Esophagus (tissue), 2 donors: ENCODE measurements at regions not wholly inside any gene's neighbourhood (a gene's known extent, or its start where the extent isn't known, plus 50 kb on each side); places are given as distances from the start of the nearest gene placed in this dataset.

Experiments used
- H3K27ac ChIP-seq, 2 donors: one replicate each; pipeline ENCODE4 v1.5.1; 2013; ENCODE audit warnings: low read depth in 2 of 2, mild to moderate bottlenecking in 2 of 2, inconsistent platforms in 1 of 2, low read length in 1 of 2, moderate library complexity in 1 of 2
- H3K27me3 ChIP-seq, 2 donors: one replicate each; pipeline ENCODE4 v1.6.1; 2013; ENCODE audit warnings: low read length in 2 of 2, control low read depth in 1 of 2, mild to moderate bottlenecking in 1 of 2; ENCODE audit not compliant: insufficient read depth in 2 of 2, control insufficient read depth in 1 of 2
- H3K36me3 ChIP-seq, 2 donors: one replicate each; pipeline ENCODE4 v1.6.1; 2013; ENCODE audit warnings: low read length in 1 of 2; ENCODE audit not compliant: control insufficient read depth in 2 of 2, insufficient read depth in 2 of 2
- H3K4me1 ChIP-seq, 2 donors: one replicate each; pipeline ENCODE4 v1.6.1; 2013; ENCODE audit warnings: low read length in 1 of 2; ENCODE audit not compliant: control insufficient read depth in 2 of 2, insufficient read depth in 2 of 2
- H3K4me3 ChIP-seq, 2 donors: one replicate each; pipeline ENCODE4 v1.5.1; 2013; ENCODE audit warnings: low read length in 2 of 2, mild to moderate bottlenecking in 2 of 2, low read depth in 1 of 2, moderate library complexity in 1 of 2
- H3K9me3 ChIP-seq, 2 donors: one replicate each; pipeline ENCODE4 v1.6.1; 2013; ENCODE audit warnings: mild to moderate bottlenecking in 2 of 2, low read depth in 1 of 2, low read length in 1 of 2, moderate library complexity in 1 of 2; ENCODE audit not compliant: control insufficient read depth in 2 of 2, insufficient read depth in 1 of 2
- WGBS, 2 donors: extraction: QIAGEN DNeasy Blood & Tissue Kit; methylation state at CpG; one replicate each; pipeline ENCODE4 v1.1.7; 2013; 5-methylcytosine and 5-hydroxymethylcytosine counted together
- donor health status: healthy with polysubstance abuse.
- donor health status: Bipolar disorder and iron deficiency.

DNA sequence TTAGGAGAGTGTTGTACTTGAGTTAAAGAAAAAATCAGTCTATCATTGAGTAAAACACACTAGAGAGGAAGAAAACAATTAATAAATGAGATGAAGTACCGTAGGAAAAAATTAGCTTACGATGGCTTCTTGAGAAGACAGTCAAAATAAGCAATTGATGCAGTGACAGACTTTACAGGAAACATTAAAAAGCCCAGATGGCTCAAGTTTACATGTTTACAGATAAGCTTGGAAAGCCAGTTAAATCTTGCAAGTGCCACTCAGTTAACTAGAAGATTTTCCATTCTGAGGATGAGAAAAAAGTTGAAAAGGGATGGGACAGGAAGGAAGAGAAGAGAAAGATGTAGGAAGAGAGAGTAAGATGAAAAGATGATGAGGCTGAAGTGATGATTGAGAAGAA lies 288.8 kb upstream of the FERMT1 start:
- Histone ChIP-seq H3K36me3 (no peaks in the 10 kb centered on the region), H3K4me3 (no peak overlapping the region), H3K27ac (no peak overlapping the region), H3K9me3 (no peaks in the 10 kb centered on the region), H3K27me3 (no peaks in the 10 kb centered on the region), H3K4me1 (no peaks in the 10 kb centered on the region)
- WGBS, 2 donors, result 56 to 64% methylated on average over 2 of the region's 2 CpGs

DNA sequence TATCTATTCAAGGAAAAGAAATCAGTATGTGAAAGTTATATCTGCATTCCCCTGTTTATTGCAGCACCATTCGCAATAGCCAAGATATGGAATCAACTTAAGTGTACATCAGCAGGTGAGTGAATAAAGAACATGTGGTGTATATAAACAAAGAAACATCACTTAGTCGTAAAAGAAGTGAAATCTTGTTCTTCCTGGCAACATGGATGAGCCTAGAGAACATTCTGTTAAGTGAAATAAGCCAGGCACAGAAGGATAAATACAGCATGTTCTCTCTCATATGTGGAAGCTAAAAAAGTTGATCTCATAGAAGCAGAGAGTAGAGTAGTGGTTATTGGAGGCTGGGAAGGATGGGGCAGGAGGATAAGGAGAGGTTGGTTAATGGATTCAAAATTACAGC lies 287.9 kb upstream of the FERMT1 start:
- no peak overlapping the region for H3K4me3 ChIP-seq
- 73 to 77% methylated on average over 2 of the region's 2 CpGs for WGBS, 2 donors
- H3K36me3 ChIP-seq, result no peaks in the 10 kb centered on the region
- H3K9me3 ChIP-seq, result no peaks in the 10 kb centered on the region
- no peaks in the 10 kb centered on the region for H3K27me3 ChIP-seq
- H3K4me1 ChIP-seq, result no peaks in the 10 kb centered on the region
- H3K27ac ChIP-seq, result no peak overlapping the region

DNA sequence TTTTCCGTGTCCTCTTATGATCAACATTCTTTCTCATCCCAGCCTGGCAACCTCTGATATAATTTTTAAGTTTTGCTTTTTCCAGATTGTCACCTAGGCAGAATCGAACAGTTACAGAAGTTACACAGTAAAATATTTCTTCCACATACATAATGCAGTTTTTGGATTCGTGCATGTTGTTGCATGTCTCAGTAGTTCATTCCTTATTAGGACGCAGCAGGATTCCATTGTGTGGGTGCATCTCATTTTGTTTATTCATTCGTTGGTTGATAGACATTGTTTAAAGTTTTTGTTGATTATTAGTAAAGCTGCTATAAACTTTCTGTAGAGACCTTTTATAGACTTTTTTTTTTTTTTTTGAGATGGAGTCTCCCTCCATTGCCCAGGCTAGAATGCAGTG lies 284.3 kb upstream of the FERMT1 start:
- no peaks in the 10 kb centered on the region for H3K4me1 ChIP-seq
- H3K36me3 ChIP-seq, result no peaks in the 10 kb centered on the region
- no peaks in the 10 kb centered on the region for H3K27me3 ChIP-seq
- H3K27ac ChIP-seq, result no peak overlapping the region
- no peaks in the 10 kb centered on the region for H3K9me3 ChIP-seq
- no peak overlapping the region for H3K4me3 ChIP-seq
- 45 to 62% methylated on average over 5 of the region's 5 CpGs for WGBS, 2 donors

DNA sequence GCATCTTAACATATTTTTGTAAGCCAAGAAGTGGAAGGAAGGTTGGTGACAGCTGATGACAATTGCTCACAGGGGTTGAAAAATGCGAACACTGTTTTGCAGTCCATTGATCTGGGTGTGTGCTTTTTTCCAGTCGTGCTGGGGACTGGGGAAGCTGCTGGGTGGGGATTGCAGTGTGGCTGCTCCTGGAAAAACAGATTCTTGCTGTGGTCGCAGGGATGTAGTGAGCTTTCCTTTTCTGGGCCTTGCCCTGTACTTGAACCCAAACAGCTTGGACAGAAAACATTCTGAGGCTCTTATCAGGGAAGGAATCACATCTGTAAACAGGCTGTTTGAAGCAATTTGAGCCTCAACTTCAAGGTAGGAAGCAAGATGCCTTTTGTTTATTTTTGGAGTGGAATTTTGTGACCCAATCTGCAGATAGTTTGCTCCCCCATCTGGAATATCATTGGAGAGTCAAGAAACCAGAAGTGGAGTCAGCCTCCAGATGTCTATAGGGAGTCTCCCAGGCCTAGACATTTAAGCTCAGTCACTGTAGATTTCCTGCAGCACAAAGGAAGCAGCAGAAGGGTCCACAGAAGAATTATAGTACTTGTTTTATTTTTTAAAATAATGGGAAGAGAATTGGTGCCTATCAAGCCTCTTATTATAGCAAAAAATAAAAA lies 279.2 kb upstream of the FERMT1 start:
- Histone ChIP-seq H3K27me3 (no peaks in the 10 kb centered on the region), H3K4me3 (no peak overlapping the region), H3K4me1 (no peaks in the 10 kb centered on the region), H3K36me3 (no peaks in the 10 kb centered on the region), H3K27ac (no peak overlapping the region), H3K9me3 (no peaks in the 10 kb centered on the region)
- 15 to 26% methylated on average over 3 of the region's 3 CpGs for WGBS, 2 donors

DNA sequence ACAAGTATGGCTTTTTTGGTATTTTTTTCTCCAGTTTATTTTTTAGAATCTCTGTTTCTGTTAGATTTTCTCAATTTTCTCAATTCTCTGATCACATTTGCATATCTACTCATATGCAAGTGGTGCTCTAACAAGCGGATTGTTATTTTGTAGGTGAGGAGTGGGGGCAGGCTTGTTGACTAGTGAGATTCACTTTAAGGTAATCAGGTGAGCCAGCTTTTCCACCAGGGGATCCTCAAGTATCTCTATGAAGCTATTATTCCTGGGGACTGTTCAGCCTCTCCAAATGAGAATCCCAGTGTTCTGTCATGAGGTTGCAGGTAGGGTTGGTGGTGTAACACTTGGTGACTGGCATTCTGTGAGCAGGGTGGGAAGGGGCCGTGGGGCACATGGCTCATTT lies 274.3 kb upstream of the FERMT1 start:
- no peak overlapping the region for H3K4me3 ChIP-seq
- no peaks in the 10 kb centered on the region for H3K4me1 ChIP-seq
- H3K27me3 ChIP-seq, result no peaks in the 10 kb centered on the region
- no peak overlapping the region for H3K27ac ChIP-seq
- H3K36me3 ChIP-seq, result no peaks in the 10 kb centered on the region
- WGBS, 2 donors, result 73 to 74% methylated on average over 2 of the region's 2 CpGs
- H3K9me3 ChIP-seq, result no peaks in the 10 kb centered on the region

DNA sequence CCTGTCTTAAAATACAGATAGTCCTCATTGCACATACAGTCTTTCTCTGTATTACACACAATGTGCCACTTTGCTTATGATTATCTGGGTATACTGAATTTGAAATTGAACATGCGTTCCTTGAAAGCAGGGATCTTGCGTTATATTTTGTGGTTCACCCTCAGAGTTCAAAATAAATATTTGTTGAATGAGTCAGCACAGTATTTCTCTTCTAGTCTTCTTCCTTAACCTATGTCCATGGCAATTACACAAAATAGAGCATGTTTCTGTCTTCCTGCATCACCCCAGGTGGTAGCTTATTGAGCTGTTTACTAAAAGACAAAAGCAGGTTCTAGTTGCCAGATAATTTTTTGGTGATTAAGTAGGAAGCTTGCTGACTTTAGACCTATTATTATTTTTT lies 272.9 kb upstream of the FERMT1 start:
- 19 to 22% methylated on average over 2 of the region's 2 CpGs for WGBS, 2 donors
- H3K9me3 ChIP-seq, result no peaks in the 10 kb centered on the region
- no peak overlapping the region for H3K27ac ChIP-seq
- no peak overlapping the region for H3K4me3 ChIP-seq
- no peaks in the 10 kb centered on the region for H3K36me3 ChIP-seq
- H3K4me1 ChIP-seq, result no peaks in the 10 kb centered on the region
- no peaks in the 10 kb centered on the region for H3K27me3 ChIP-seq

DNA sequence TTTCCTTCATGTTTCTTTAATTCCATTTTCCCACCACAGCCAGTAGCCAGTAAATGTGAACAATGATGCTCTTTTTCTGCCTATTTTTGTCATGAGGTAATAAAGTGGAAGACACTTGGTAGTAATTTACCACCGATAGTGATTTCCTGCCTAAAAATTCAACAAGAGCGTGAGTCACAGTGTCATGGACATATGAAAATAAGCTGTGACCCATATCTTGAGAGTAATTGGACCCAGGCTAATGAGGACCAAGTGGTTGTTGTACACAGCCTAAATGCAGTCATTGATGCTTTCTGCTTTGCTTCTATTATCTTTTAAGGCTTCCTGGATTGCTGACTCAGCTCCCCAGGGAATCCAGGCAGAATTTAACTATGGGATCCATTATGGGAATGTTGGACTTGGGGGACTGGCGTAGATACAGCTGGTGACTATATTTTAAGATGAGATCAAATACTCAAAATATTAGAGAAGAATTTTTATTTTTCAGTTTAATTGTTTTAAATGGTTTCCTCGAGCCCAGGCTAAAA lies 265.9 kb upstream of the FERMT1 start:
- Histone ChIP-seq H3K36me3 (no peaks in the 10 kb centered on the region), H3K27me3 (peaks cover 0 to 2% of the 10 kb centered on the region in 2 donors), H3K4me3 (no peak overlapping the region), H3K4me1 (no peaks in the 10 kb centered on the region), H3K9me3 (no peaks in the 10 kb centered on the region), H3K27ac (no peak overlapping the region)
- WGBS, 2 donors, result 65 to 68% methylated on average over 4 of the region's 4 CpGs

DNA sequence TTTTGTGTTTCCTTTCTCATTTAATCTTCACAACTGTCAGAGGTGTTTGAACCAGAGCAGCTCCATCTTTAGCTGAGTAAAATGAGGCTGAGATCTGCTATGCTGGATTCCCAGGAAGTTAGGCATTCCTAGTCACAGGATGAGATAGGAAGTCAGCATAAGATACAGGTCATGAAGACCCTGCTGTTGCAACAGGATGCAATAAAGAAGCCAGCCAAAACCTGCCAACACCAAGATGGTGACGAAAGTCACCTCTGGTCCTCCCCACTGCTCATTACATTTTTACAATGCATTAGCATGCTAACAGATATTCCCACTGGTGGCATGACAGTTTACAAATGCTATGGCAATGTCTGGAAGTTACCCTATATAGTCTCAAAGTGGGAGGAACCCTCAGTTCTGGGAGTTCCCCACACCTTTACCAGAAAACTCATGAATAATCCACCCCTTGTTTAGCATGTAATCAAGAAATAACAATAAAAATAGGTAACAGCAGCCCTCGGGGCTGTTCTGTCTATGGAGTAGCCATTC lies 262.2 kb upstream of the FERMT1 start:
- no peaks in the 10 kb centered on the region for H3K36me3 ChIP-seq
- H3K27me3 ChIP-seq, result peaks cover 0 to 2% of the 10 kb centered on the region in 2 donors
- H3K27ac ChIP-seq, result no peak overlapping the region
- H3K4me1 ChIP-seq, result no peaks in the 10 kb centered on the region
- H3K9me3 ChIP-seq, result no peaks in the 10 kb centered on the region
- H3K4me3 ChIP-seq, result no peak overlapping the region
- WGBS, 2 donors, result 64 to 87% methylated on average over 2 of the region's 2 CpGs

DNA sequence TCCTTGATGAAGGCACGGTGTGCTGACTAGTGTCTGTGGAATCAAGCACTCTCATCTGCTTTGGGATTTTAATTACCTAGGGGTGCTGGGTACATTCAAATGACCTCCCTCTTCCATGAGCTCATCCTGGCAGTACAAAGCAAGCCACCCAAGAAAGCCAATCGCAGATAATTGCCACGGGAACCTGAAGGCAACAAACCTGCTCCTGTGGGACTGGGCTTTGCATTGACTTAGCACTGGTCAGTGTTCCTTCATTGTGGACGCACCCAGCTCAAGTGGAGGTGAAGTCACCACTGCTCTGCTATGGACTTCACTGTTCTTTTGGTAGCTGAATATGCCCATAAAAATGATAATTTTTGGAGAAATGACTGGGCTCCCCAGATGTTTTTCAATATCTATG lies 261.6 kb upstream of the FERMT1 start:
- no peaks in the 10 kb centered on the region for H3K9me3 ChIP-seq
- WGBS, 2 donors, result 50 to 67% methylated on average over 4 of the region's 4 CpGs

DNA sequence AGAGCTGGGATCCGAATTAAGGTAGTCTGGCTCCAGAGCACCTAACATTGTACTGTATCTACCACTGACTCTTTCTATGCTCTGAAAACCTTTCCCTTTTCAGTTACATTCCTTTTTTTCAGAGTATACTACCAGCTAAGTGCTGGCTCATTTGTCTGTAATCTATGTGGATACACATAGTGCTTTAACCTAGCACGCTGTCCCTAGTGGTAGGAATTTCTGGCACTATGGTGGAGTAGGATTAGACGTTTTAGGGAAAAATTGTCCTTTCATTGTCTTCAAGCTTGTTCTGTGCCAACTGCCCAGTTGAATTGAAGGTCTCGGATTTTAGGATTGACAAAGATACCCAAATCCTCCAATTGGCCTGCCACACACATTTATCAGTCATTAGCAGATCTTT lies 259.1 kb upstream of the FERMT1 start:
- H3K27ac ChIP-seq, result no peak overlapping the region
- H3K9me3 ChIP-seq, result no peaks in the 10 kb centered on the region
- H3K27me3 ChIP-seq, result peaks cover 0 to 2% of the 10 kb centered on the region in 2 donors

More for the DNA sequence above, 261.6 kb upstream of the FERMT1 start:
- Histone ChIP-seq H3K4me1 (no peaks in the 10 kb centered on the region), H3K27ac (no peak overlapping the region), H3K36me3 (no peaks in the 10 kb centered on the region), H3K4me3 (no peak overlapping the region), H3K27me3 (peaks cover 0 to 2% of the 10 kb centered on the region in 2 donors)

More for the DNA sequence above, 259.1 kb upstream of the FERMT1 start:
- Histone ChIP-seq H3K36me3 (no peaks in the 10 kb centered on the region), H3K4me1 (no peaks in the 10 kb centered on the region), H3K4me3 (no peak overlapping the region)
- WGBS, 2 donors, result 41 to 55% methylated on average over 4 of the region's 4 CpGs
